ENCODE measurements at regions not wholly inside any gene's neighbourhood (a gene's known extent, or its start where the extent isn't known, plus 50 kb on each side); places are given as distances from the start of the nearest gene placed in this dataset.
"Not testable (repeated sequence)": the region's sequence is repeated elsewhere in the genome, so short reads cannot be mapped to it uniquely, and the experiment has no call there.

GRCh38 chr2:87453965-87454364, 293.9 kb upstream of the PLGLB2 start:
- not testable (repeated sequence) for TF ChIP-seq JUN (IDR thresholded peaks at IDR 0.05; ENCODE audit: borderline replicate concordance, insufficient read depth, insufficient read length, low read depth); CTCF (IDR thresholded peaks at IDR 0.05; ENCODE audit: extremely low read depth in 1 of 2, insufficient read depth in 1 of 2, low read depth in 1 of 2, low read length in 2 of 2); EZH2 (IDR thresholded peaks at IDR 0.05; ENCODE audit: borderline replicate concordance, low read depth, low read length, severe bottlenecking); POLR2A (IDR thresholded peaks at IDR 0.05; ENCODE audit: low read depth, low read length)
